Adrenal gland (tissue), 5 donors: ENCODE measurements at regions not wholly inside any gene's neighbourhood (a gene's known extent, or its start where the extent isn't known, plus 50 kb on each side); places are given as distances from the start of the nearest gene placed in this dataset.

Experiments used
- CTCF ChIP-seq, 6 experiments: fragments of 450-650 bp in 4 of 6; fragments of 200-600 bp in 2 of 6; sonication (generic) in 1 of 6; IDR thresholded peaks; 1 replicate in 5 of 6; 2 replicates in 1 of 6; pipeline versions ENCODE4 v1.5.1 to v1.8.0; 2016 to 2021; ENCODE audit warnings: antibody characterized with exemption in 6 of 6, mild to moderate bottlenecking in 2 of 6, moderate library complexity in 1 of 6
- POLR2A ChIP-seq, 2 donors: fragments of 450-650 bp; IDR thresholded peaks; one replicate each; pipeline ENCODE4 v1.6.1; 2017; ENCODE audit warnings: antibody characterized with exemption in 2 of 2, mild to moderate bottlenecking in 2 of 2, moderate library complexity in 1 of 2
- donor health status: DM: no; HTN: no; CAD: no.

GRCh38 chr20:57002066-57002570 lies 264.3 kb downstream of the BMP7 start:
- TF ChIP-seq CTCF (IDR thresholded peaks at IDR 0.05) (no peak), POLR2A (IDR thresholded peaks at IDR 0.05) (no peak)
